ENCODE measurements at regions not wholly inside any gene's neighbourhood (a gene's known extent, or its start where the extent isn't known, plus 50 kb on each side); places are given as distances from the start of the nearest gene placed in this dataset.
"Not testable (repeated sequence)": the region's sequence is repeated elsewhere in the genome, so short reads cannot be mapped to it uniquely, and the experiment has no call there.

DNA sequence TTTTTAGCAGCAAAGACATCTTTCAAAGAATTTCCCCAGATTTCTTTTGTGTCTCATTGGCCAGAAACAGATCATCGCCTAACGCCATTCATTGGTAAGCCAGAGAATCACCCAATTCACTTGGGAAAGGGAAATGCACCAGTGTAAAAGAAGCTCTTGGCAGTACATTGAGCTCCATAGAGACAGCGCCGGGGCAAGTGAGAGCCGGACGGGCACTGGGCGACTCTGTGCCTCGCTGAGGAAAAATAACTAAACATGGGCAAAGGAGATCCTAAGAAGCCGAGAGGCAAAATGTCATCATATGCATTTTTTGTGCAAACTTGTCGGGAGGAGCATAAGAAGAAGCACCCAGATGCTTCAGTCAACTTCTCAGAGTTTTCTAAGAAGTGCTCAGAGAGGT lies 630.6 kb upstream of the ZNF385D start:
- TF ChIP-seq, protein P1, sequence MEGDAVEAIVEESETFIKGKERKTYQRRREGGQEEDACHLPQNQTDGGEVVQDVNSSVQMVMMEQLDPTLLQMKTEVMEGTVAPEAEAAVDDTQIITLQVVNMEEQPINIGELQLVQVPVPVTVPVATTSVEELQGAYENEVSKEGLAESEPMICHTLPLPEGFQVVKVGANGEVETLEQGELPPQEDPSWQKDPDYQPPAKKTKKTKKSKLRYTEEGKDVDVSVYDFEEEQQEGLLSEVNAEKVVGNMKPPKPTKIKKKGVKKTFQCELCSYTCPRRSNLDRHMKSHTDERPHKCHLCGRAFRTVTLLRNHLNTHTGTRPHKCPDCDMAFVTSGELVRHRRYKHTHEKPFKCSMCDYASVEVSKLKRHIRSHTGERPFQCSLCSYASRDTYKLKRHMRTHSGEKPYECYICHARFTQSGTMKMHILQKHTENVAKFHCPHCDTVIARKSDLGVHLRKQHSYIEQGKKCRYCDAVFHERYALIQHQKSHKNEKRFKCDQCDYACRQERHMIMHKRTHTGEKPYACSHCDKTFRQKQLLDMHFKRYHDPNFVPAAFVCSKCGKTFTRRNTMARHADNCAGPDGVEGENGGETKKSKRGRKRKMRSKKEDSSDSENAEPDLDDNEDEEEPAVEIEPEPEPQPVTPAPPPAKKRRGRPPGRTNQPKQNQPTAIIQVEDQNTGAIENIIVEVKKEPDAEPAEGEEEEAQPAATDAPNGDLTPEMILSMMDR (IDR thresholded peaks at IDR 0.05) = not testable (repeated sequence)
- not testable (repeated sequence) for TF ChIP-seq TAF1 (IDR thresholded peaks at IDR 0.05; ENCODE audit: borderline replicate concordance, low read depth, low read length); EP300 (IDR thresholded peaks at IDR 0.05; ENCODE audit: borderline replicate concordance in 1 of 2, low read depth in 1 of 2, low read length in 1 of 2); CHD2 (IDR thresholded peaks at IDR 0.05; ENCODE audit: low read length, partially characterized antibody)

Measured in SK-N-SH (cell line).